Neural cell (in vitro differentiated cells): ENCODE measurements at regions not wholly inside any gene's neighbourhood (a gene's known extent, or its start where the extent isn't known, plus 50 kb on each side); places are given as distances from the start of the nearest gene placed in this dataset.

Experiments
- H2AFZ ChIP-seq: fragments of 200-600, 300-800 bp; sonication (generic), shearing (Covaris generic); 2 replicates; pipeline ENCODE4 v1.6.0; 2014; ENCODE audit warnings: low read depth, mild to moderate bottlenecking, antibody characterized with exemption, low read length, moderate library complexity
- H3F3A ChIP-seq: fragments of 200-600 bp; shearing (Covaris generic); 2 replicates; pipeline ENCODE4 v1.6.1; 2016; ENCODE audit warnings: mild to moderate bottlenecking, moderate library complexity, mixed read lengths, antibody characterized with exemption, low read length; ENCODE audit not compliant: insufficient read depth, poor library complexity, severe bottlenecking
- H3K27ac ChIP-seq: fragments of 200-600, 300-800 bp; sonication (generic), shearing (Covaris generic); 2 replicates; pipeline ENCODE4 v1.5.1; 2014; ENCODE audit warnings: mild to moderate bottlenecking, low read length, moderate library complexity
- H3K27me3 ChIP-seq: fragments of 300-800, 200-600 bp; sonication (generic), shearing (Covaris generic); 2 replicates; pipeline ENCODE4 v1.6.0; 2014; ENCODE audit warnings: mild to moderate bottlenecking, low read depth, low read length, moderate library complexity; ENCODE audit not compliant: insufficient read depth
- H3K36me3 ChIP-seq: fragments of 300-800, 200-600 bp; sonication (generic), shearing (Covaris generic); 2 replicates; pipeline ENCODE4 v1.5.1; 2014; ENCODE audit warnings: mild to moderate bottlenecking, antibody characterized with exemption, low read length, moderate library complexity; ENCODE audit not compliant: insufficient read depth
- H3K4me2 ChIP-seq: fragments of 300-800, 200-600 bp; sonication (generic), shearing (Covaris generic); 2 replicates; pipeline ENCODE4 v1.6.0; 2014; ENCODE audit warnings: mild to moderate bottlenecking, low read length
- H3K4me3 ChIP-seq: fragments of 300-800, 200-600 bp; sonication (generic), shearing (Covaris generic); 2 replicates; pipeline ENCODE4 v1.5.1; 2014; ENCODE audit warnings: mild to moderate bottlenecking, low read length, moderate library complexity
- H3K79me2 ChIP-seq: fragments of 200-600 bp; shearing (Covaris generic); replicated peaks from 2 replicates; pipeline ENCODE4 v1.6.0; 2014; ENCODE audit warnings: mild to moderate bottlenecking, low read length, moderate library complexity; ENCODE audit not compliant: insufficient read depth
- H3K9ac ChIP-seq: fragments of 300-800, 200-600 bp; sonication (generic), shearing (Covaris generic); 2 replicates; pipeline ENCODE4 v1.6.1; 2016; ENCODE audit warnings: mild to moderate bottlenecking, low read length, mixed read lengths
- H3K9me2 ChIP-seq: fragments of 200-600 bp; shearing (Covaris generic); 2 replicates; pipeline ENCODE4 v1.6.1; 2016; ENCODE audit warnings: mild to moderate bottlenecking, low read length, mixed read lengths; ENCODE audit not compliant: insufficient read depth
- H3K9me3 ChIP-seq: fragments of 200-600, 300-800 bp; sonication (generic), shearing (Covaris generic); 2 replicates; pipeline ENCODE4 v1.6.1; 2016; ENCODE audit warnings: mild to moderate bottlenecking, mixed run types, low read length, moderate library complexity, mixed read lengths
- H4K20me1 ChIP-seq: fragments of 200-600 bp; shearing (Covaris generic); 2 replicates; pipeline ENCODE4 v1.6.1; 2016; ENCODE audit warnings: mild to moderate bottlenecking, mixed run types; ENCODE audit not compliant: insufficient read depth
- CTCF ChIP-seq: fragments of 450-650 bp; IDR thresholded peaks from 2 replicates; pipeline ENCODE4 v1.5.1; 2014; ENCODE audit warnings: antibody characterized with exemption, mild to moderate bottlenecking, moderate library complexity; ENCODE audit not compliant: poor library complexity, severe bottlenecking
- EP300 ChIP-seq: fragments of 450-650 bp; conservative IDR thresholded peaks from 2 replicates; pipeline ENCODE4 v1.6.1; 2014; ENCODE audit warnings: antibody characterized with exemption, mild to moderate bottlenecking, moderate library complexity; ENCODE audit not compliant: poor library complexity, severe bottlenecking
- EZH2 ChIP-seq: fragments of 200-600, 300-800 bp; shearing (Covaris generic), sonication (generic); IDR thresholded peaks from 2 replicates; pipeline ENCODE4 v1.6.1; 2014; ENCODE audit warnings: antibody characterized with exemption, low read length, borderline replicate concordance, mild to moderate bottlenecking; ENCODE audit not compliant: insufficient read depth, poor library complexity, severe bottlenecking
- MXI1 ChIP-seq: fragments of 450-650 bp; conservative IDR thresholded peaks from 2 replicates; pipeline ENCODE4 v1.6.1; 2014; ENCODE audit warnings: antibody characterized with exemption, mild to moderate bottlenecking; ENCODE audit not compliant: poor library complexity, severe bottlenecking
- POLR2AphosphoS5 ChIP-seq: IDR thresholded peaks from 2 replicates; pipeline ENCODE4 v1.6.1; 2012
- RAD21 ChIP-seq: fragments of 450-650 bp; conservative IDR thresholded peaks from 2 replicates; pipeline ENCODE4 v1.6.1; 2014; ENCODE audit warnings: antibody characterized with exemption, mild to moderate bottlenecking, moderate library complexity
- REST ChIP-seq: IDR thresholded peaks from 2 replicates; pipeline ENCODE4 v1.6.1; 2012; ENCODE audit warnings: borderline replicate concordance
- SMC3 ChIP-seq: fragments of 450-650 bp; conservative IDR thresholded peaks from 2 replicates; pipeline ENCODE4 v1.6.1; 2014; ENCODE audit warnings: antibody characterized with exemption, mild to moderate bottlenecking, moderate library complexity; ENCODE audit not compliant: poor library complexity
- TAF1 ChIP-seq: IDR thresholded peaks from 2 replicates; pipeline ENCODE4 v1.6.1; 2012; ENCODE audit warnings: low read depth

GRCh38 chr14:32259368-32260013 lies 56.4 kb upstream of the RNU6-8 start:
- H3K9me3 ChIP-seq: peaks cover 6% of the 10 kb centered on the region
- TF ChIP-seq MXI1 (no peak), RAD21 (no peak), REST (no peak), EP300 (no peak), EZH2 (no peak), CTCF (no peak), POLR2AphosphoS5 (no peak), SMC3 (no peak), TAF1 (no peak)
- no peaks in the 10 kb centered on the region for H3F3A ChIP-seq
- H2AFZ ChIP-seq: no peak overlapping the region
- H3K36me3 ChIP-seq: no peaks in the 10 kb centered on the region
- H3K27me3 ChIP-seq: no peaks in the 10 kb centered on the region
- H4K20me1 ChIP-seq: no peaks in the 10 kb centered on the region
- no peak overlapping the region for H3K4me2 ChIP-seq
- no peak overlapping the region for H3K9ac ChIP-seq
- no peaks in the 10 kb centered on the region for H3K9me2 ChIP-seq
- H3K4me3 ChIP-seq: no peak overlapping the region
- no peak overlapping the region for H3K27ac ChIP-seq
- no peaks in the 10 kb centered on the region for H3K79me2 ChIP-seq

- Histone ChIP-seq H3K4me3 (no peak overlapping the region), H3K4me2 (no peak overlapping the region), H3K9me3 (peaks cover 6% of the 10 kb centered on the region), H3K27ac (no peak overlapping the region), H3F3A (no peaks in the 10 kb centered on the region), H2AFZ (no peak overlapping the region), H3K9ac (no peak overlapping the region), H3K79me2 (no peaks in the 10 kb centered on the region), H3K36me3 (no peaks in the 10 kb centered on the region), H3K27me3 (no peaks in the 10 kb centered on the region), H4K20me1 (no peaks in the 10 kb centered on the region), H3K9me2 (no peaks in the 10 kb centered on the region)
- TF ChIP-seq EZH2: no peak
- TF ChIP-seq POLR2AphosphoS5: no peak
- TF ChIP-seq EP300: no peak
- TF ChIP-seq CTCF: no peak
- TF ChIP-seq TAF1: no peak
- no peak for TF ChIP-seq MXI1
- no peak for TF ChIP-seq SMC3
- no peak for TF ChIP-seq RAD21
- TF ChIP-seq REST: no peak
Observed at GRCh38 chr14:32263939-32264567, 61.0 kb upstream of the RNU6-8 start.
